ENCODE measurements at regions not wholly inside any gene's neighbourhood (a gene's known extent, or its start where the extent isn't known, plus 50 kb on each side); places are given as distances from the start of the nearest gene placed in this dataset.
"Not testable (repeated sequence)": the region's sequence is repeated elsewhere in the genome, so short reads cannot be mapped to it uniquely, and the experiment has no call there.

DNA sequence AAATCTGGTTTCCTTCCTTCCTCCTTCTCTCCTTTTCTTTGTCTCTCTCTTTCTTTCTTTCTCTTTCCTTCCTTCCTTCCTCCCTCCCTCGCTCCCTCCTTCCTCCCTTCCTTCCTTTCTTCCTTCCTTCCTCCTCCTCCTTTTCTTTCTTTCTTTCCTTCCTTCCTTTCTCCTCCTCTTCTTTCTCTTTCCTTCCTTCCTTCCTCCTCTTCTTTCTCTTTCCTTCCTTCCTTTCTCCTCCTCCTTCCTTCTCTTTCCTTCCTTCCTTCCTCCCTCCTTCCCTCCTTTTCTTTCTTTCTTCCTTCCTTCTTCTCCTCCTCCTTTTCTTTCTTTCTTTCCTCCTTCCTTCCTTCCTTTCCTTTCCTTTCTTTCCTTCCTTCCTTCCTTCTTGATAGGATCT lies 61.2 kb downstream of the VIP start:
- no peak for DNase-seq (ENCODE audit: low read depth)

DNA sequence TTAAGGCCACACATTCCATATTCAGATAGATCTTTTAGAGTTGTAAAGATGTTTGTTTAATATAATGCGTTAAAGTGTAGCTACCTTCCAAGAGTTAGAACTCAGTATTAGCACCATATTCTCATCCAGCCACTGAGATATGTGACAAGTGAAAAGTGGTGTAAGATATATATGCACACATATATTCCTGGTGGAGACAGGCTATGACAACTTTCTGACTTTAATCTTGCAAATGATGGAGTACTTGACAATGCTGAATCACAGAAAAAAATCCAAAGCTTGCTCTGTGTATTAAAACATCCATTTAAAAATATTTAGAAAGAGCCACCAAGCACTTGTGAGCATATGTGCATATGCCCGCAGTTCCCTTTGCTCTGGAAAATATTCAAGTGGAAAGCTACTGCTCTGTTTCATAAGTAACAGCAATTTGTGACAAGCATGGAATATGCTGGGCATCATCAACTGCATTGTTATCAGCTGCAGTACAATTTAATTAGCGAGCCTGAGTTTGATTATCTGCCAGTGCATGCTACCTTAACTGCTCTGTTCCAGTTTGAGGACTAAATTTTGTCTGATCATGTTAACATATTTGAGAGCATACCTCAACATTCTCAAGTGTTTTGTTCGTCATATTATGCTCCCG lies 64.8 kb downstream of the VIP start:
- DNase-seq (ENCODE audit: low read depth): no peak

DNA sequence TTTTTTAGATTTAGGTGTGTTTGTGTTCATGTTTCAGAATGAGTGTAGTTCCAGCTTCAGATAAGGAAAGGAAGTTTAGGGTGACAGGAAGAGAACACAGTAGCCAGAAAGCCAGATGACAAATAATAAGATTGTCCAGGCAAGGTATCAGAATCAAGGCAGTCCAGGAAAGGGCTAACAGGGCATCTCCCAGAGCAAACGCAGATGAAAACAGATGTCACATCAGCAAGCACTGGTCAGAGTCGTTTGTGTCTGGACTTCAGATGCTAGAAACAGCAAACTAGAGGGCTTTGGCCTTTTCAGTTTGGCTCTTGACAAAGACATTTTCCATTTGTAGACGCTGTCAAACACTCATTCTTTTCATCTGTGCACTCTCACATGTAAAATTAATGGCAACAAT lies 65.5 kb downstream of the VIP start:
- no peak for DNase-seq (ENCODE audit: low read depth)

- no peak for DNase-seq (ENCODE audit: low read depth)
Observed at GRCh38 chr6:152821525-152821924, 70.9 kb downstream of the VIP start.

DNA sequence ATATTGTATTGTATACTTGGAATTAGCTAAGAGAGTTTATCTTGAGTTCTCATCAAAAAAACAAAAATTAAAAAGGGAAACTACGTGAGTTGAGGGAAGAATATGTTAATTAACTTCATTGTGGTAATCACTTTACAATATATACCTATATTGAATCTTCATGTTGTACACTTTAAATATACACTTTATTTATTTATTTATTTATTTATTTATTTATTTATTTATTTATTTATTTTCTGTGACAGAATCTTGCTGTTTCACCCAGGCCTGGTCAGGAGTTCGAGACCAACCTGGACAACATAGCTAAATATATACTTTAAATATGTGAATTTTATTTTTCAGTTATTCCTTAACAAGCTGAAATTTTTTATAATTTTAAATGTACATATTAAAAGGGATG lies 74.1 kb downstream of the VIP start:
- no peak for DNase-seq (ENCODE audit: low read depth)

GRCh38 chr6:152828431-152828830 lies 77.8 kb downstream of the VIP start:
- DNase-seq (ENCODE audit: low read depth): no peak

DNA sequence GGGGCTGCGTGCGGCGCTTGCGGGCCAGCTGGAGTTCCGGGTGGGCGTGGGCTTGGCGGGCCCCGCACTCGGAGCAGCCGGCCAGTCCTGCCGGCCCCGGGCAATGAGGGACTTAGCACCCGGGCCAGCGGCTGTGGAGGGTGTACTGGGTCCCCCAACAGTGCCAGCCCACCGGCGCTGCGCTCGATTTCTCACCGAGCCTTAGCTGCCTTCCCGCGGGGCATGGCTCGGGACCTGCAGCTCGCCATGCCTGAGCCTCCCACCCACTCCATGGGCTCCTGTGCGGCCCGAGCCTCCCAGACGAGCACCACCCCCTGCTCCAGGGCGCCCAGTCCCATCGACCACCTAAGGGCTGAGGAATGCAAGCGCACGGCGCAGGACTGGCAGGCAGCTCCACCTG lies 83.8 kb downstream of the VIP start:
- not testable (repeated sequence) for DNase-seq (ENCODE audit: low read depth)

- DNase-seq (ENCODE audit: low read depth): no peak
Observed at GRCh38 chr6:152836523-152836922, 85.9 kb downstream of the VIP start.

- DNase-seq (ENCODE audit: low read depth): no peak
Observed at GRCh38 chr6:152845421-152845820, 94.8 kb downstream of the VIP start.

DNA sequence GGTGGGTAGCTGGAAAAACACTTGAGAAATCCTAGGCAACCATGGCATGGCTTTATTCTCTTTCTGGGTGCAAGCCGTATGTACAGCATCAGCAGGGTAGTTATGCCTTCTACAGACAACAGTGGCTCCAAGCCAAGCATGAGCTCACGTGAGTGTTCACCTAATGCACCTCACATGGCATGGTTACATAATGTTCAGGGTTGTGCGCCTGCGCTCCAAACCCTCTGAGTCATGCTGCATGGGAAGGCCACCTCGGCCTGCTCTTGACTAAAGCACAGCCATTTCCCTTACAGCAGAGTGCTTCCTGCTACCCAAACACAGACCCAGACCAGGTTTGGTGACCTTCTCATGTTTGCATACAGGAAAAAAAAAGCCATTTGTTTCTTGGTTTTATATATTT lies 96.2 kb downstream of the VIP start:
- DNase-seq (ENCODE audit: low read depth): no peak

DNA sequence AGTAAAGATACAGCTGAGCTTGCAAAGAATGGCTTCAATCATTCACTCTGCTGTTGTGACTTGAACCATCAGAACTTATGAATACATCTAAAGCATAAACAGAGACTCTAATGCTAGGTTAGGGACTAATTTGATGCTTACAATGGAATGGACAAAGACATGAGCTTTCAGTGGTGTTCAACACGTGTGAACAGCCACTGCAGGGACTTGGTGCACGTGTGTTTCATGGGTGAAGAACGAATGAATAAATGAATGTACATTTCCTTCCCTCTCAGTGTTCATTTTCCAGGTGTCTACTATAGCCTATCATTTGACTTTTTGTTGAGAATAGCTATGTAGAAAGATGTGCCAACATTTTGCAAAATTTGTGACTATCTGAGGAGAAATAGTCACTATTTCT lies 98.3 kb downstream of the VIP start:
- no peak for DNase-seq (ENCODE audit: low read depth)

- DNase-seq (ENCODE audit: low read depth): no peak
Observed at GRCh38 chr6:152854086-152854795, 103.6 kb downstream of the VIP start.

- DNase-seq (ENCODE audit: low read depth): no peak
Observed at GRCh38 chr6:152858141-152858540, 107.5 kb downstream of the VIP start.

DNA sequence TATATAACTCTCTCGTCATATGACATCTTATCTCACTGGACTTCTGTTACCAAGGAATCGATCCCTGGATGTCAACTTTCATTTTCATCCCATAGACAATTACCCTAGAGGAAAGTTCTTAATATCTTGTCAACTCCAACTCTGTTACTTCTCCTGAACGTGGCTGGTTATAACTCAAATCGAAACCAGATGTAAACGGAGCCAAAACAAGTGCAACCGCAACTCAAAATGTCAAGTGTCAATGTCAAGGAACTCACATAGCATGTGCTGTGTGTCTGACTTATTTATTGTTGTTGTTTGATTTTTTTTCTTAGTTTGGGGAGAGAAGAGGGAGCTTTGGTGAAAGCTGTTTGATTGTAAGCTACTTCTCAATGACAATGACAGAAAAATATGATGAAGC lies 108.6 kb downstream of the VIP start:
- DNase-seq (ENCODE audit: low read depth): no peak

DNA sequence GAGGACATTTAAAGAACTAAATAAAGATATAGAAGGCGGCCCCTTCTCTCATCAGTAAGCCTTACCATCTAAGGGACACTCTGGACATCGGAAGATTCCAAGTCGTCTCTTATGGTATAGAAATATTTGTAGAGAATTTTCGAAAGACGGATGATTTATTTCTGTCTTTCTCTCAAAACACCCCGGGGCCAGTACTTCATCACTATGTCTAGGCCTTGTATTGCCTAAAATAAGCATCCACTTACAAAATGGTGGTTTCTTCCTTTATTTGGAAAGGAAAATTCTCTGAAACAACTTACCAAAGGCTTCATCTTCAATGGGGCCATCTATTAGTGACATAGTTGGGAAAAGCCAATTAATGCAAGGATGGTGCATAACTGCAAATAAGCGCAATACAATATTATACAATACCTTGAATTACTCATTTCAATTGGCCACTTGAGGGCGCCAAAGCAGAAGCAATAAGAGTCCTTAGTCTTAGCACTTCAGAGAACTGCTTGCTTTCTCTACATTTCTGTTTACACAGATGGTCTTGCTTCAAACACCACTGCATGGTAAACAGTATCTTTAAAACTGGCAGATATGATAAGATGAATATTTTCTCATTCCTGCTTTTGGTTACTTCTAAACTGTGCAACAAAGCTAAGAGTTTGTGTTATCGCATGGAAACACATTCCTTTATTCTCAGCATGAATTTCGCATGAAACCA lies 113.2 kb downstream of the VIP start:
- peak; percentile 43 for DNase-seq (ENCODE audit: low read depth)

- no peak for DNase-seq (ENCODE audit: low read depth)
Observed at GRCh38 chr6:152874267-152874666, 108.6 kb downstream of the FBXO5 start.

- DNase-seq (ENCODE audit: low read depth): no peak
Observed at GRCh38 chr6:152874846-152875568, 107.8 kb downstream of the FBXO5 start.

DNA sequence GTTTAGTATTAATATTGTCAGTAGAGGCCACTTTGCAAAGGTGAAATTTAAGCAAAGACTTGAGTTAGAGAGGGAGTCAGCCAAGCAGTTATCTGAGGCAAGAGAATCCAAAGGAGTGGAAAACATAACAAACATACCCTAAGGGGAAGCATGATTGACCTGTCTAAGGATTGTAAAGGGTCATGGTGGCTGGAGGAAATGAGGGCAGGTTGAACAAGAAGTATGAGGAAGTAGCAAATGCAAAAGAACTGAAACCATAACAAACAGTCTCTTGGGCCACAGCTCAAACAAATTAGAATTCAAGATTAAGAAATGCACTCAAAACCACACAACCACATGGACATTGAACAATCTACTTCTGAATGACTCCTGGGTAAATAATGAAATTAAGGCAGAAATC lies 103.2 kb downstream of the FBXO5 start:
- no peak for DNase-seq (ENCODE audit: low read depth)

DNA sequence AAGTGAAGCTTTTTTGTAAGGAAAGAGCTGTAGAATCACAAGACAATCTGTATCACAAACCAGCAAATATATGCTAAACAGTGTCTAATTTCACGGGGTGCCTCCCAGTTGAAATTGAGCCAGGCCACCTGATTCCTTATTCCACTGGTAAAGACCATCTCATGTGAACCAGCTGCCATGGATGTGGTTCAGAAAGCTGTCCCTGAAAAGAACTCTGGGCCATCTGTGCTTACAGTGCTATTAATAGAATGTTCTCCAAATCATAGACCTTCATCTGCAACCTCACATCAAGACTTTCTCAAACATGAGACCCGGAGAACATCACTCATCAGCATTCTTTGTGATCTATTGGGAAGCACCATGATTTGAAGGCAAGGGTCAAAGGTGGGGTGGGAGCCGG lies 89.7 kb downstream of the FBXO5 start:
- DNase-seq (ENCODE audit: low read depth): no peak

DNA sequence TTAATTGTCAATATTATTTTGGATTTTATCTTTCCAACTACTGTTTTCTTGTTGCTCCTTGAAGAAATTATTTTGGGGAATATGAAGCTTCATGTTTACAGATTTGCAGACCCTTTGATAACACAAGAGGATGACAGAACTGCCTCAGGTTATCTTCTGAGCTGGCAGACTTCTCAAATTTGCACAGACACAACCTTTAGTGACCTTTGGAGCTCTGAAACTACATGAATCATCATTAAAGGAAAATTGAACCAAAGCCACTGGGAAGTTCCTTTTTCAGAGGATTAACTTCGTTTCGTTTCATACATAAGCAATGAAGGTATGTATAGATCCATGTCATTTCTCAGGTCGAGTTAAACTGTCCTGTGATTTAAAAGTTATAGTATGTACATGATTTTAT lies 85.9 kb downstream of the FBXO5 start:
- DNase-seq (ENCODE audit: low read depth): no peak

- DNase-seq (ENCODE audit: low read depth): peak; percentile 22
Observed at GRCh38 chr6:152897807-152898399, 84.9 kb downstream of the FBXO5 start.

GRCh38 chr6:152904678-152905077 lies 78.2 kb downstream of the FBXO5 start:
- DNase-seq (ENCODE audit: low read depth): no peak

Data from activated gamma-delta T cell treated with anti-CD3 and anti-CD28 coated beads, Interleukin-2, amount 50 U/mL, for 16 hours (primary cell).